Fibroblast of skin of scalp (primary cell): ENCODE measurements at regions not wholly inside any gene's neighbourhood (a gene's known extent, or its start where the extent isn't known, plus 50 kb on each side); places are given as distances from the start of the nearest gene placed in this dataset.

Experiments
- DNase-seq: peaks from one replicate; pipeline ENCODE4 v3.0.0-alpha.2; 2013

- DNase-seq, result peak; percentile 2
These were observed 53.8 kb downstream of the FZD10 start for GRCh38 chr12:130216031-130216430.

- no peak for DNase-seq
These were observed 56.4 kb downstream of the FZD10 start for GRCh38 chr12:130218682-130219081.

GRCh38 chr12:130219929-130220705 is 57.9 kb downstream of the FZD10 start:
- DNase-seq, result no peak

GRCh38 chr12:130220706-130221100 is 58.4 kb downstream of the FZD10 start:
- DNase-seq, result no peak

GRCh38 chr12:130222519-130223218 is 60.4 kb downstream of the FZD10 start:
- no peak for DNase-seq

- DNase-seq, result no peak
These were observed 61.5 kb downstream of the FZD10 start for GRCh38 chr12:130223767-130224244.

- DNase-seq, result no peak
These were observed 62.3 kb downstream of the FZD10 start for GRCh38 chr12:130224613-130225012.

GRCh38 chr12:130225347-130225746 is 63.1 kb downstream of the FZD10 start:
- no peak for DNase-seq

GRCh38 chr12:130226126-130226525 is 63.9 kb downstream of the FZD10 start:
- no peak for DNase-seq

GRCh38 chr12:130226771-130227170 is 64.5 kb downstream of the FZD10 start:
- DNase-seq, result no peak

GRCh38 chr12:130227641-130228040 is 65.4 kb downstream of the FZD10 start:
- no peak for DNase-seq

GRCh38 chr12:130236446-130236845 is 74.2 kb downstream of the FZD10 start:
- no peak for DNase-seq

GRCh38 chr12:130240831-130241590 is 78.7 kb downstream of the FZD10 start:
- DNase-seq, result no peak

- no peak for DNase-seq
These were observed 80.2 kb downstream of the FZD10 start for GRCh38 chr12:130242506-130242905.

GRCh38 chr12:130245251-130245650 is 83.0 kb downstream of the FZD10 start:
- no peak for DNase-seq

- no peak for DNase-seq
These were observed 84.3 kb downstream of the FZD10 start for GRCh38 chr12:130246560-130246959.

- DNase-seq, result no peak
These were observed 85.5 kb downstream of the FZD10 start for GRCh38 chr12:130247634-130248237.

GRCh38 chr12:130249376-130249775 is 87.1 kb downstream of the FZD10 start:
- DNase-seq, result no peak

GRCh38 chr12:130251236-130251780 is 86.4 kb upstream of the PIWIL1 start:
- no peak for DNase-seq

GRCh38 chr12:130253866-130254265 is 83.8 kb upstream of the PIWIL1 start:
- DNase-seq, result no peak

GRCh38 chr12:130254461-130255276 is 83.0 kb upstream of the PIWIL1 start:
- DNase-seq, result no peak

- no peak for DNase-seq
These were observed 78.8 kb upstream of the PIWIL1 start for GRCh38 chr12:130258863-130259262.
